ENCODE measurements at regions not wholly inside any gene's neighbourhood (a gene's known extent, or its start where the extent isn't known, plus 50 kb on each side); places are given as distances from the start of the nearest gene placed in this dataset.

- no peak overlapping the region for H2BK12ac ChIP-seq (ENCODE audit: insufficient read length, low read depth, low read length)
- no peaks in the 10 kb centered on the region for H3K4me1 ChIP-seq (ENCODE audit: insufficient read depth, low read length)
- H4K5ac ChIP-seq (ENCODE audit: insufficient read length, low read depth, low read length) = no peak overlapping the region
- H3K36me3 Mint-ChIP-seq (ENCODE audit: insufficient read depth in 1 of 3, low read depth in 3 of 3) = no peaks in the 10 kb centered on the region
- H3K79me2 ChIP-seq (ENCODE audit: insufficient read depth, low read length) = no peaks in the 10 kb centered on the region
- H3K27me3 Mint-ChIP-seq (ENCODE audit: low read depth) = no peaks in the 10 kb centered on the region
- no peaks in the 10 kb centered on the region for H3K9me3 ChIP-seq (ENCODE audit: control insufficient read depth, low read depth, low read length)
- no peak overlapping the region for H2BK15ac ChIP-seq (ENCODE audit: low read depth, low read length)
- no peak overlapping the region for H3K4ac ChIP-seq (ENCODE audit: low read depth, low read length)
- H2AFZ ChIP-seq (ENCODE audit: low read length) = no peak overlapping the region
- H3K18ac ChIP-seq (ENCODE audit: insufficient read length, low read depth, low read length) = no peak overlapping the region
- no peak overlapping the region for H2AK5ac ChIP-seq (ENCODE audit: insufficient read length, low read length)
- no peaks in the 10 kb centered on the region for H3K79me1 ChIP-seq (ENCODE audit: insufficient read depth, low read depth, low read length, poor library complexity, severe bottlenecking)
- no peak overlapping the region for H3K9ac ChIP-seq (ENCODE audit: extremely low read depth, insufficient read length, low read length)
- no peak overlapping the region for H4K8ac ChIP-seq (replicated peaks; ENCODE audit: insufficient read length, low read depth, low read length)
- no peak overlapping the region for H2BK5ac ChIP-seq (ENCODE audit: insufficient read length, low read length)
- H3K14ac ChIP-seq (ENCODE audit: insufficient read depth, low read length) = no peak overlapping the region
- no CpG with 5 or more reads among the region's 8 CpGs for WGBS (ENCODE audit: extremely low coverage, insufficient read length, low lambda C conversion rate)
- H3T11ph ChIP-seq (ENCODE audit: low read length) = no peak overlapping the region
- TF ChIP-seq, protein P1, sequence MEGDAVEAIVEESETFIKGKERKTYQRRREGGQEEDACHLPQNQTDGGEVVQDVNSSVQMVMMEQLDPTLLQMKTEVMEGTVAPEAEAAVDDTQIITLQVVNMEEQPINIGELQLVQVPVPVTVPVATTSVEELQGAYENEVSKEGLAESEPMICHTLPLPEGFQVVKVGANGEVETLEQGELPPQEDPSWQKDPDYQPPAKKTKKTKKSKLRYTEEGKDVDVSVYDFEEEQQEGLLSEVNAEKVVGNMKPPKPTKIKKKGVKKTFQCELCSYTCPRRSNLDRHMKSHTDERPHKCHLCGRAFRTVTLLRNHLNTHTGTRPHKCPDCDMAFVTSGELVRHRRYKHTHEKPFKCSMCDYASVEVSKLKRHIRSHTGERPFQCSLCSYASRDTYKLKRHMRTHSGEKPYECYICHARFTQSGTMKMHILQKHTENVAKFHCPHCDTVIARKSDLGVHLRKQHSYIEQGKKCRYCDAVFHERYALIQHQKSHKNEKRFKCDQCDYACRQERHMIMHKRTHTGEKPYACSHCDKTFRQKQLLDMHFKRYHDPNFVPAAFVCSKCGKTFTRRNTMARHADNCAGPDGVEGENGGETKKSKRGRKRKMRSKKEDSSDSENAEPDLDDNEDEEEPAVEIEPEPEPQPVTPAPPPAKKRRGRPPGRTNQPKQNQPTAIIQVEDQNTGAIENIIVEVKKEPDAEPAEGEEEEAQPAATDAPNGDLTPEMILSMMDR (conservative IDR thresholded peaks at IDR 0.05) = no peak
- H3K27ac Mint-ChIP-seq = no peak overlapping the region; a peak in 1 of 7 replicates
- no peaks in the 10 kb centered on the region for H3K23me2 ChIP-seq (ENCODE audit: insufficient read length, low read depth, low read length, poor library complexity, severe bottlenecking)
- H3K56ac ChIP-seq (ENCODE audit: insufficient read length, low read depth, low read length) = no peak overlapping the region
- no peaks in the 10 kb centered on the region for H4K20me1 ChIP-seq (ENCODE audit: control insufficient read depth, insufficient read depth, insufficient read length)
- H3K4me2 ChIP-seq (ENCODE audit: insufficient read depth, insufficient read length, low read length) = no peak overlapping the region
- no peaks in the 10 kb centered on the region for H3K27me3 ChIP-seq (ENCODE audit: insufficient read depth, low read length)
- H4K91ac ChIP-seq (ENCODE audit: insufficient read length, low read depth, low read length) = no peak overlapping the region
- no peak overlapping the region for H2BK120ac ChIP-seq (ENCODE audit: low read depth, low read length, poor library complexity, severe bottlenecking)
- H3K4me3 Mint-ChIP-seq = no peak overlapping the region
- no peak overlapping the region for H3K23ac ChIP-seq (ENCODE audit: insufficient read length, low read depth, low read length)
- no peak for DNase-seq
- peaks cover 39 to 40% of the 10 kb centered on the region in 2 experiments for H3K4me1 Mint-ChIP-seq
- no peak overlapping the region for H3K27ac ChIP-seq (ENCODE audit: insufficient read length, low read depth, low read length)
- no peaks in the 10 kb centered on the region for H3K9me3 Mint-ChIP-seq
- no peak overlapping the region for H2BK20ac ChIP-seq (ENCODE audit: low read depth, low read length, poor library complexity, severe bottlenecking)
Measured at GRCh38 chr1:84755216-84755615, 65.0 kb upstream of the SSX2IP start.

Measured in H9 (cell line).